IPS-15b (cell line): ENCODE measurements at regions not wholly inside any gene's neighbourhood (a gene's known extent, or its start where the extent isn't known, plus 50 kb on each side); places are given as distances from the start of the nearest gene placed in this dataset.
"Not testable (repeated sequence)": the region's sequence is repeated elsewhere in the genome, so short reads cannot be mapped to it uniquely, and the experiment has no call there.

Experiments used
- H3K27me3 ChIP-seq: one replicate; pipeline ENCODE4 v1.6.1; 2013; ENCODE audit warnings: low read length; ENCODE audit not compliant: control insufficient read depth, insufficient read depth
- H3K36me3 ChIP-seq: one replicate; pipeline ENCODE4 v1.6.1; 2013; ENCODE audit warnings: low read length; ENCODE audit not compliant: control insufficient read depth, insufficient read depth
- H3K4me1 ChIP-seq: one replicate; pipeline ENCODE4 v1.6.1; 2013; ENCODE audit warnings: mild to moderate bottlenecking, low read length; ENCODE audit not compliant: control insufficient read depth, insufficient read depth
- H3K4me3 ChIP-seq: one replicate; pipeline ENCODE4 v1.5.1; 2013; ENCODE audit warnings: low read depth, low read length
- H3K9ac ChIP-seq: one replicate; pipeline ENCODE4 v1.6.1; 2013; ENCODE audit warnings: low read depth, mild to moderate bottlenecking, low read length
- H3K9me3 ChIP-seq: one replicate; pipeline ENCODE4 v1.6.1; 2013; ENCODE audit warnings: mild to moderate bottlenecking, low read length; ENCODE audit not compliant: control insufficient read depth, insufficient read depth

- Histone ChIP-seq H3K9ac (no peak overlapping the region), H3K4me3 (no peak overlapping the region), H3K4me1 (no peaks in the 10 kb centered on the region), H3K27me3 (no peaks in the 10 kb centered on the region), H3K9me3 (no peaks in the 10 kb centered on the region), H3K36me3 (no peaks in the 10 kb centered on the region)
These were observed 107.2 kb upstream of the TBL1X start for GRCh38 chrX:9357518-9358114.

GRCh38 chrX:9362363-9362928 lies 102.4 kb upstream of the TBL1X start:
- Histone ChIP-seq H3K4me3 (no peak overlapping the region), H3K9me3 (no peaks in the 10 kb centered on the region), H3K4me1 (no peaks in the 10 kb centered on the region), H3K27me3 (no peaks in the 10 kb centered on the region), H3K9ac (no peak overlapping the region), H3K36me3 (no peaks in the 10 kb centered on the region)

GRCh38 chrX:9367421-9367820 lies 97.4 kb upstream of the TBL1X start:
- H3K27me3 ChIP-seq = no peaks in the 10 kb centered on the region
- H3K4me3 ChIP-seq = no peak overlapping the region
- no peak overlapping the region for H3K9ac ChIP-seq
- H3K36me3 ChIP-seq = no peaks in the 10 kb centered on the region
- no peaks in the 10 kb centered on the region for H3K4me1 ChIP-seq
- no peaks in the 10 kb centered on the region for H3K9me3 ChIP-seq

- Histone ChIP-seq H3K9me3 (no peaks in the 10 kb centered on the region), H3K4me3 (no peak overlapping the region), H3K4me1 (no peaks in the 10 kb centered on the region), H3K36me3 (no peaks in the 10 kb centered on the region), H3K9ac (no peak overlapping the region), H3K27me3 (no peaks in the 10 kb centered on the region)
These were observed 96.6 kb upstream of the TBL1X start for GRCh38 chrX:9368262-9368661.

- no peaks in the 10 kb centered on the region for H3K36me3 ChIP-seq
- no peak overlapping the region for H3K4me3 ChIP-seq
- H3K9ac ChIP-seq = no peak overlapping the region
- no peaks in the 10 kb centered on the region for H3K4me1 ChIP-seq
- H3K27me3 ChIP-seq = no peaks in the 10 kb centered on the region
- no peaks in the 10 kb centered on the region for H3K9me3 ChIP-seq
These were observed 95.0 kb upstream of the TBL1X start for GRCh38 chrX:9369802-9370291.

- Histone ChIP-seq H3K9ac (no peak overlapping the region), H3K9me3 (no peaks in the 10 kb centered on the region), H3K4me1 (no peaks in the 10 kb centered on the region), H3K36me3 (no peaks in the 10 kb centered on the region), H3K4me3 (no peak overlapping the region), H3K27me3 (no peaks in the 10 kb centered on the region)
These were observed 94.0 kb upstream of the TBL1X start for GRCh38 chrX:9370893-9371292.

- no peaks in the 10 kb centered on the region for H3K27me3 ChIP-seq
- no peaks in the 10 kb centered on the region for H3K36me3 ChIP-seq
- no peak overlapping the region for H3K9ac ChIP-seq
- no peaks in the 10 kb centered on the region for H3K4me1 ChIP-seq
- no peak overlapping the region for H3K4me3 ChIP-seq
- H3K9me3 ChIP-seq = no peaks in the 10 kb centered on the region
These were observed 92.0 kb upstream of the TBL1X start for GRCh38 chrX:9372866-9373265.

GRCh38 chrX:9373789-9374188 lies 91.1 kb upstream of the TBL1X start:
- H3K36me3 ChIP-seq = no peaks in the 10 kb centered on the region
- H3K9me3 ChIP-seq = peaks cover 2% of the 10 kb centered on the region
- no peaks in the 10 kb centered on the region for H3K4me1 ChIP-seq
- no peak overlapping the region for H3K9ac ChIP-seq
- H3K4me3 ChIP-seq = no peak overlapping the region
- no peaks in the 10 kb centered on the region for H3K27me3 ChIP-seq

GRCh38 chrX:9374555-9374954 lies 90.3 kb upstream of the TBL1X start:
- Histone ChIP-seq H3K27me3 (no peaks in the 10 kb centered on the region), H3K9ac (no peak overlapping the region), H3K4me1 (no peaks in the 10 kb centered on the region), H3K9me3 (peaks cover 2% of the 10 kb centered on the region), H3K36me3 (no peaks in the 10 kb centered on the region), H3K4me3 (no peak overlapping the region)

- Histone ChIP-seq H3K4me3 (no peak overlapping the region), H3K4me1 (no peaks in the 10 kb centered on the region), H3K9ac (no peak overlapping the region), H3K27me3 (no peaks in the 10 kb centered on the region), H3K9me3 (peaks cover 2% of the 10 kb centered on the region), H3K36me3 (no peaks in the 10 kb centered on the region)
These were observed 88.7 kb upstream of the TBL1X start for GRCh38 chrX:9376111-9376510.

GRCh38 chrX:9377216-9377615 lies 87.6 kb upstream of the TBL1X start:
- H3K27me3 ChIP-seq, H3K4me3 ChIP-seq, H3K36me3 ChIP-seq, H3K9me3 ChIP-seq, H3K4me1 ChIP-seq, H3K9ac ChIP-seq: not testable (repeated sequence)

- H3K27me3 ChIP-seq = no peaks in the 10 kb centered on the region
- no peaks in the 10 kb centered on the region for H3K4me1 ChIP-seq
- H3K36me3 ChIP-seq = no peaks in the 10 kb centered on the region
- peaks cover 2% of the 10 kb centered on the region for H3K9me3 ChIP-seq
- H3K9ac ChIP-seq = no peak overlapping the region
- no peak overlapping the region for H3K4me3 ChIP-seq
These were observed 85.7 kb upstream of the TBL1X start for GRCh38 chrX:9378980-9379696.
